K562 (cell line): ENCODE measurements at regions not wholly inside any gene's neighbourhood (a gene's known extent, or its start where the extent isn't known, plus 50 kb on each side); places are given as distances from the start of the nearest gene placed in this dataset.

ENCODE experiments used
- ATAC-seq: fragments of 200-7000 bp; cut with Tn5 transposase; 3 replicates; pipeline ENCODE4 v1.9.1; 2020; ENCODE audit warnings: moderate library complexity
- BruUV-seq: library from RNA; stranded (reverse); fragments of 400-500 nt; replicated peaks from 2 replicates; lab custom pipeline; 2021; lab: Mats Ljungman, UMichigan
- CTCF ChIA-PET: fragments of 300-600 bp; formaldehyde crosslinking; extraction: SDS; loops from one replicate; lab custom pipeline; 2021; ENCODE audit warnings: low intra/inter-chr PET ratio; lab: Yijun Ruan, JAX
- POLR2A ChIA-PET: fragments of 300-600, 350-650 bp; sonication (Branson Sonifier 250); formaldehyde crosslinking; extraction: SDS; loops from one replicate; lab custom pipeline; 2021; ENCODE audit warnings: antibody characterized with exemption, inconsistent platforms; lab: Yijun Ruan, JAX
- DNase-seq, 4 experiments: peaks; one replicate each; pipeline versions ENCODE4 v3.0.0 to v3.0.0-alpha.2; 2011 to 2018; ENCODE audit warnings: low spot score in 3 of 4, mixed read lengths in 3 of 4; ENCODE audit errors: extremely low read depth in 1 of 4
- FAIRE-seq: peaks from 2 replicates; lab custom pipeline; 2011; peaks lifted over from hg19 to GRCh38; lab: Jason Lieb, UNC
- H2AFZ ChIP-seq: 2 replicates; pipeline ENCODE4 v1.6.0; 2011; ENCODE audit warnings: low read depth, low read length, control low read depth, inconsistent platforms
- H3K27ac ChIP-seq: fragments of 200-600 bp; 3 replicates; pipeline ENCODE4 v1.8.0; 2011; ENCODE audit warnings: low read depth, mild to moderate bottlenecking, control low read depth, inconsistent platforms, low read length, moderate library complexity, mixed read lengths; ENCODE audit errors: extremely low read depth
- H3K27me3 ChIP-seq, 2 experiments: fragments of 300-600 bp in 1 of 2; 2 replicates in 1 of 2; 3 replicates in 1 of 2; pipeline versions ENCODE4 v1.6.0 to v1.8.0; 2011; ENCODE audit warnings: inconsistent platforms in 2 of 2, low read length in 2 of 2, mild to moderate bottlenecking in 1 of 2, mixed read lengths in 1 of 2, moderate library complexity in 1 of 2; ENCODE audit not compliant: control insufficient read depth in 2 of 2, insufficient read depth in 2 of 2
- H3K36me3 ChIP-seq: fragments of 300-600 bp; 3 replicates; pipeline ENCODE4 v1.8.0; 2011; ENCODE audit warnings: mild to moderate bottlenecking, low read length, inconsistent platforms; ENCODE audit not compliant: control insufficient read depth, insufficient read depth
- H3K4me1 ChIP-seq, 2 experiments: fragments of 200-600 bp in 1 of 2; replicated peaks in 1 of 2; 2 replicates in 1 of 2; 3 replicates in 1 of 2; pipeline versions ENCODE4 v1.5.1 to v1.8.0; 2011; ENCODE audit warnings: inconsistent platforms in 2 of 2, low read length in 2 of 2, mild to moderate bottlenecking in 1 of 2, mixed read lengths in 1 of 2, moderate library complexity in 1 of 2; ENCODE audit not compliant: control insufficient read depth in 2 of 2, insufficient read depth in 2 of 2
- H3K4me2 ChIP-seq: 2 replicates; pipeline ENCODE4 v1.6.1; 2011; ENCODE audit warnings: low read length, control low read depth, inconsistent platforms, mixed read lengths; ENCODE audit not compliant: insufficient read depth
- H3K4me3 ChIP-seq: fragments of 200-600 bp; sonication (generic), shearing (Covaris generic); 2 replicates; pipeline ENCODE4 v1.5.1; 2016; ENCODE audit warnings: control low read depth, inconsistent platforms
- H3K79me2 ChIP-seq: fragments of 200-600 bp; 3 replicates; pipeline ENCODE4 v1.8.0; 2011; ENCODE audit warnings: low read length, inconsistent platforms; ENCODE audit not compliant: control insufficient read depth, insufficient read depth
- H3K9ac ChIP-seq, 2 experiments: 2 replicates each; pipeline versions ENCODE4 v1.6.0 to v1.6.1; 2011; ENCODE audit warnings: low read depth in 2 of 2, low read length in 2 of 2, control low read depth in 1 of 2, inconsistent platforms in 1 of 2, mild to moderate bottlenecking in 1 of 2, mixed read lengths in 1 of 2; ENCODE audit not compliant: insufficient read depth in 1 of 2
- H3K9me1 ChIP-seq: one replicate; pipeline ENCODE4 v1.6.0; 2011; ENCODE audit warnings: inconsistent platforms, mild to moderate bottlenecking, low read length, moderate library complexity; ENCODE audit not compliant: control insufficient read depth, insufficient read depth
- H3K9me3 ChIP-seq: replicated peaks from 2 replicates; pipeline ENCODE4 v1.5.1; 2011; ENCODE audit warnings: low read depth, low read length, inconsistent platforms; ENCODE audit not compliant: control insufficient read depth, insufficient read depth
- H4K20me1 ChIP-seq: replicated peaks from 2 replicates; pipeline ENCODE4 v1.6.1; 2011; ENCODE audit warnings: low read length, inconsistent platforms, mixed read lengths; ENCODE audit not compliant: control insufficient read depth, insufficient read depth
- CC2D1A ChIP-seq: fragments of 450-650 bp; IDR thresholded peaks from 2 replicates; pipeline ENCODE4 v1.6.1; 2017; ENCODE audit warnings: mild to moderate bottlenecking
- DDX20 ChIP-seq: fragments of 450-650 bp; IDR thresholded peaks from 2 replicates; pipeline ENCODE4 v1.6.1; 2016; ENCODE audit warnings: missing genetic modification characterization, low read depth, mild to moderate bottlenecking, missing compliant biosample characterization, moderate library complexity
- DIDO1 ChIP-seq: fragments of 450-650 bp; IDR thresholded peaks from 2 replicates; pipeline ENCODE4 v1.6.1; 2016; ENCODE audit warnings: low read depth, missing biosample characterization, missing genetic modification characterization
- EHMT2 ChIP-seq: fragments of 450-650 bp; IDR thresholded peaks from 2 replicates; pipeline ENCODE4 v1.6.1; 2018; ENCODE audit warnings: antibody characterized with exemption
- EP300 ChIP-seq: IDR thresholded peaks from 2 replicates; pipeline ENCODE4 v1.6.1; 2012; ENCODE audit warnings: low read length, improper control_type of control experiment
- MAX ChIP-seq: sonication (generic); formaldehyde crosslinking; IDR thresholded peaks from 2 replicates; pipeline ENCODE4 v1.9.0; 2022; ENCODE audit warnings: mild to moderate bottlenecking, missing genetic modification reagents
- NCOA4 ChIP-seq: fragments of 450-650 bp; IDR thresholded peaks from 2 replicates; pipeline ENCODE4 v1.6.1; 2018; ENCODE audit warnings: mild to moderate bottlenecking; ENCODE audit not compliant: partially characterized antibody
- NR2C2 ChIP-seq, 2 experiments: fragments of 200-800 bp in 1 of 2; sonication (Bioruptor generic) in 1 of 2; sonication (generic) in 1 of 2; formaldehyde crosslinking in 1 of 2; IDR thresholded peaks; 2 replicates each; pipeline versions ENCODE4 v1.6.1 to v1.8.0; 2016 to 2022; ENCODE audit warnings: mild to moderate bottlenecking in 1 of 2, missing compliant biosample characterization in 1 of 2, missing genetic modification characterization in 1 of 2, missing genetic modification reagents in 1 of 2
- SIX5 ChIP-seq, 2 experiments: IDR thresholded peaks; 2 replicates each; pipeline ENCODE4 v1.6.1; 2011; ENCODE audit warnings: low read length in 2 of 2, borderline replicate concordance in 1 of 2, low read depth in 1 of 2, mild to moderate bottlenecking in 1 of 2, moderate library complexity in 1 of 2; ENCODE audit not compliant: insufficient read depth in 1 of 2
- SNIP1 ChIP-seq: fragments of 450-650 bp; IDR thresholded peaks from 2 replicates; pipeline ENCODE4 v1.7.1; 2017; ENCODE audit warnings: low read depth, mild to moderate bottlenecking
- TCF15 ChIP-seq: fragments of 250-450 bp; sonication (Bioruptor Pico); IDR thresholded peaks from 2 replicates; pipeline ENCODE4 v1.8.0; 2022; ENCODE audit warnings: moderate library complexity, mild to moderate bottlenecking, inconsistent platforms
- XRCC4 ChIP-seq: IDR thresholded peaks from one replicate; pipeline ENCODE4 v1.6.1; 2011; ENCODE audit not compliant: insufficient read depth, insufficient read length; ENCODE audit errors: extremely low read depth
- XRCC5 ChIP-seq: fragments of 200-400 bp; formaldehyde crosslinking; IDR thresholded peaks from 2 replicates; pipeline ENCODE4 v1.6.1; 2017; ENCODE audit warnings: low read depth, mild to moderate bottlenecking, low read length
- ZNF121 ChIP-seq: sonication (generic); formaldehyde crosslinking; conservative IDR thresholded peaks from 2 replicates; pipeline ENCODE4 v1.8.0; 2022; ENCODE audit warnings: missing genetic modification reagents
- ZNF174 ChIP-seq: fragments of 250-450 bp; sonication (Bioruptor Pico); IDR thresholded peaks from 2 replicates; pipeline ENCODE4 v1.4.0; 2020; ENCODE audit warnings: mild to moderate bottlenecking
- ZNF197 ChIP-seq: fragments of 200-800 bp; sonication (Bioruptor generic); IDR thresholded peaks from 2 replicates; pipeline ENCODE4 v1.6.1; 2016; ENCODE audit warnings: low read depth, missing genetic modification characterization, missing compliant biosample characterization
- ZNF695 ChIP-seq: fragments of 450-650 bp; formaldehyde crosslinking; IDR thresholded peaks from 2 replicates; pipeline ENCODE4 v1.4.0; 2020; ENCODE audit warnings: mild to moderate bottlenecking, moderate library complexity
- WGBS: fragments of 100-300 bp; shearing (Covaris generic); methylation state at CpG from one replicate; pipeline ENCODE4 v1.1.6; 2016; ENCODE audit warnings: low coverage, mixed read lengths; ENCODE audit not compliant: insufficient coverage; ENCODE audit errors: missing lambda C conversion rate; 5-methylcytosine and 5-hydroxymethylcytosine counted together
- in situ Hi-C: fragments of 300-500 bp; cut with MboI; formaldehyde crosslinking; loops from 4 replicates; pipeline ENCODE4 v1.15.0; 2018; ENCODE audit warnings: inconsistent platforms, mixed read lengths
- intact Hi-C: fragments of 100-400 bp; cut with micrococcal nuclease; formaldehyde crosslinking; loops from 2 replicates; pipeline ENCODE4 v1.14.2; 2022

GRCh38 chr1:189431447-189431846 is 1046.2 kb downstream of the BRINP3 start:
- WGBS = 20% methylated on average over 2 of the region's 2 CpGs

More at GRCh38 chr1:189431447-189431846, 1046.2 kb downstream of the BRINP3 start:
- H3K27me3 ChIP-seq = no peaks in the 10 kb centered on the region
- TF ChIP-seq MAX (CRISPR knock-in tag) (no peak), ZNF121 (CRISPR knock-in tag) (no peak), EHMT2 (no peak), NCOA4 (no peak), EP300 (no peak), SNIP1 (no peak), CC2D1A (no peak), SIX5 (IDR thresholded peaks at IDR 0.05; ENCODE audit: borderline replicate concordance in 1 of 2, insufficient read depth in 1 of 2, low read depth in 1 of 2, low read length in 2 of 2) (no peak), NR2C2 (CRISPR knock-in tag; IDR thresholded peaks at IDR 0.05) (no peak), NR2C2 (tag; IDR thresholded peaks at IDR 0.05) (no peak), ZNF197 (CRISPR knock-in tag) (no peak), ZNF174 (no peak), TCF15 (CRISPR knock-in tag) (no peak), DIDO1 (tag) (no peak), XRCC5 (no peak), XRCC4 (no peak), ZNF695 (CRISPR knock-in tag) (no peak), DDX20 (tag) (no peak)
- intact Hi-C loops = no loop called here
- FAIRE-seq (no peak), ATAC-seq (no peak), DNase-seq (no peak)
- CTCF ChIA-PET = no interaction called here
- in situ Hi-C loops = no loop called here
- POLR2A ChIA-PET = no interaction called here
- H3K9ac ChIP-seq = no peak overlapping the region
- H3K9me3 ChIP-seq = no peaks in the 10 kb centered on the region
- no peak overlapping the region for H3K4me3 ChIP-seq
- BruUV-seq = no TSS peak
- no peak overlapping the region for H3K27ac ChIP-seq
- H4K20me1 ChIP-seq = no peaks in the 10 kb centered on the region
- H3K36me3 ChIP-seq = no peaks in the 10 kb centered on the region
- H2AFZ ChIP-seq = no peak overlapping the region
- no peaks in the 10 kb centered on the region for H3K4me1 ChIP-seq
- no peak overlapping the region for H3K4me2 ChIP-seq
- H3K79me2 ChIP-seq = no peaks in the 10 kb centered on the region
- H3K9me1 ChIP-seq = no peaks in the 10 kb centered on the region
